GM18858 (cell line): ENCODE measurements at regions not wholly inside any gene's neighbourhood (a gene's known extent, or its start where the extent isn't known, plus 50 kb on each side); places are given as distances from the start of the nearest gene placed in this dataset.

Source experiments
- ATAC-seq: cut with Tn5 transposase; IDR thresholded peaks from one replicate; pipeline ENCODE4 v1.9.1; 2021; ENCODE audit not compliant: unreplicated experiment

- no peak for ATAC-seq
Measured at GRCh38 chr10:56905051-56905450, 544.0 kb upstream of the ZWINT start.

GRCh38 chr10:56902554-56902953 is 541.5 kb upstream of the ZWINT start:
- no peak for ATAC-seq

DNA sequence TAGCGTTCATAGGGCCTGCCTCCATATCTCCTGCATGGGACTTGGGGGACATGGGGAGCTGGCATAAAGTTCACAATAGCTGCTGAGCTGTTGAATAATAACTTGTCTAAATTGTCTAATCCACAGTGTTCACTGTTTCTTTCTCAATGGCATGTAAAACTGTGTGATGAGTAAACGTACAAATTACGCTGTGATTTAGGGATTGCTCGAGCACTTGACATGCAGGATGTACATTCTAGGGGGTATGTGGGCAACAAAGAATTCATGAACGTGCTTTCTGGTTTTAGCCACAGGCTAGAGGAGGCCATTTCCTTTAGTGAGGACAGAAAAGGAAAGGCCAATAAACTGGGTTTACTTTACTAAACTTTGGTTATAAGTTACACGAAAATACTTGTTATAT is 534.2 kb upstream of the ZWINT start:
- no peak for ATAC-seq

DNA sequence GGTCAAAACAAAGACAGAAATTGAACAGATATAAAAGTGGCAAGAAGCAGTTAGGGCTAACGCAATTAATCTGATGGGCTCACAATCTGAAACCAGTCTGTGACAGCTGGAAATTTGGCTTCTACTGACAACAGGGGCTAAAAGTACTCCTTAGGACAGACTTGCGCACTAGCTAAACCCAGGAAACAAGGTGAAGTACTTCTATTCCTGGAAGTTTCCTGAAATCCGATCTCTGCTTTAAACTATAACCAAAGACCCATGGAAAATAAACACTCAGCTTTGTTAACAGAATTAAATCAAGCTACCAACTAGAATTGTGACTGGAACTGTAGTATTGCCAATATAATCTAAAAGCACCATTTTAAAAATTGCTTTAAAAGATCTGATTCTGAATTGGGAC is 520.2 kb upstream of the ZWINT start:
- ATAC-seq: no peak

DNA sequence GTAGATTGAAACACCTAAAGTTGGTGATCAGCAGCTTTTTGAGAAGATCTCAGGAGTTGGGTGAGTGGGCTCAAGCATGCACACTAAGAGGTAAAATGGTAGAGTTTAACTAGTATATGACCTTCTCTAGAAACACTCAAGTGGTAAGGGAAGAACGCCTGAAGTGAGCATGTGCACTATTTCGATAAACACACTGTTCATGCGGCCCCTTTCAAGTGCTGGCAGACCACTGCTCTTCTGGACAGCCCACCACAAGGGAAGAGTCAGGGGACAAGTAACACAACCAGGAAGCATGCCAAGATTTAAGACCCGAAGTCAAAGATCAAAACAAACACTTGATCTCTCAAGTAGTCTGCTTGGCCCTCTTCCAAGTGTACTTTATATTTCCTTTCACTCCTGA is 519.5 kb upstream of the ZWINT start:
- ATAC-seq: no peak

DNA sequence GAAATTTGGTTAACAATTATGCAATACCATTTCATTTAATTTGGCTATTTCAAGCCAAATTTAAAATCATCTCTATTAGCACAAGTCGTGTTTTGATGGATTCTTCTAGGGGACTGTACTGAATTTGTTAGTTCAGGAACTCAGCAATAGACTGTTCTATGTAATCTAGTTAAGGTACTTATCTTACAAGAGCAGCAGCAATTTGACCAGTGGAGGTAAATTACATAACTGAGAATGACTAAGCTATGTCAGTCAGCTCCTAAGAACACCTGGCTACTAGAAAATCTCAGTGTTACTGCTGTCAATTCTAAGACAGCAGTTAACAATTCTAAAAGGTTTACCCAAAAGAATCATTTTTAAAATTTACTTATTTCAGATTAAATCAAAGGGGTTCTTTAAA is 513.9 kb upstream of the ZWINT start:
- ATAC-seq: no peak

DNA sequence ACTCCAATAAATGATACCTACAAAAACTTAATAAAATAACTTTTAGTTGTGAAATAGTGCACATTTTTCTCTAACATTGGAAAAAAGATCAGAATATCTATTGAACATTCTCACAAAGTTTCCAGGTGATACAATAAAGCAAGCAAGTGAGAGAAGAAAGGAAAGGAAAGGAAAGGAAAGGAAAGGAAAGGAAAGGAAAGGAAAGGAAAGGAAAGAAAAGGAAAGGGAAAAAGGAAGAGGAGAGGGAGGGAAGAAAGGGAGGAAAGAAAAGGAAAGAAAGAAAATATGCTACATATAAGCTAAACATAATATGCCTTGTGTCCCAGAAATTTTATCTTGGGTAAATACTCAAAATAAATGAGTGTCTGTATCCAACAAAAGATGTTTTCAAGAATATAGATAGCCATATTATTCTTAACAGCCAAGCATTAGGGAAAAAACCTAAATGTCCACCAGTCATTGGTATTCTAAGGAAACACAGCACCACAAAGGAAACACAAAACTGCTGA is 510.2 kb upstream of the ZWINT start:
- no peak for ATAC-seq

GRCh38 chr10:56867236-56867635 is 506.2 kb upstream of the ZWINT start:
- no peak for ATAC-seq

DNA sequence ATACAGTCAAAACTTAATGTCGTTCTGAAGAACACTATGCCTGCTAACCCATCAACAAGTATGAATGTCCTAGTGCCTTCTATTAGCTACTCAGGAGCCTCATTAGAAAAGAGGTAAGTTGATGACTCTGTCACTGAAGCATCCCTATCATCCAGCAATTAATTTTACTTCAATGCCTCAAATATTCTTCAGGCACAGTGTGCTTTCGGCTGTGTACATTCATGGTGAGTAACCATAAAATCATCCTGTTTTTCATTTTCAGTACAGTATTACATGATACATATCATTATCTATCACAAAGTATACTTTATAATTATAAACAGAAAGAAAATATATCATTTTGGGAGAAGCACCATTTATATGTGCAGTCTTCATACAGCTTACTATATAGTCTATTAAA is 495.5 kb upstream of the ZWINT start:
- ATAC-seq: no peak

DNA sequence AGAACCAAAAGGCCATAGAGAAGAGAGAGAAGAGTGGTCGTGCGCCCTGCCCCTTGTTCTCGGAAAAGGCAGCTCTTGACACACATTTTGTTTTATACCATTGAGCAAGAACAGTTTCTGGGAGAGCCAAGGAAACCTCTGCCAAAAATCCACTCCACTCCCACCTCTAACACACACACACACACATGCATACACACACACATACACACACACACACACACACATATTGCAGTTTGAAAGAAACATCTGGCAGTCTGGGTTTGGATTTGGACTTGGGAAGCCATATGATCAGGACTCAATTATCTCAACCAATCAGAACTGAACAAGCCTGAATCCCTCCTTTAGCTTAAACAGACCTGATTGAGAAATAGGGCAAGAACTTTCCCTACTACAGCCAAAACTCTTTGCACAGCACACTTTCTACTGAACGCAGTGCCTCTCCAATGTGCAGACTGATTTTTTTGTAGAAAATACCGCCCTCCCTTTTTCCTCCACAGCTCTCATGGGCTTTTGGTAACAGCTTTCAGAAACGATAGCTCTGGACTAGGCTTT is 484.0 kb upstream of the ZWINT start:
- no peak for ATAC-seq

DNA sequence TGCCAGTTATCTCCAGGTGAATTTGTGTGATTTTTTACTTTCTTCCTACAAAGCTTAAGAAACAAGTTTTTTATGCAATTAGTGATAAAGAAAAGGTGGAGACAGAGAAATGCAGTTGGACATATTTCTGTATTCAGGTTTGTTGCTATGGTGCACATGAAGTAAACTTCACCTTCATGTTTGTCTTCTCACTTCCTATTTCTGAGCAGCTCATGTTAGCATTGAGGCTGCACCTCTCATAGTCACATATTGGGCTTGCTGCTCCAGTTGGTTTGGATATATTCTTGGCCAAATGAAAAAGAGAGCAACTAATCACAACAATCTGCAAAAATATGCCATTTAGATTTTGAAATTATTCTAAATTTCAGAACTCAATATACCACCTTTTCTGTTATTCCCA is 475.6 kb upstream of the ZWINT start:
- ATAC-seq: no peak

DNA sequence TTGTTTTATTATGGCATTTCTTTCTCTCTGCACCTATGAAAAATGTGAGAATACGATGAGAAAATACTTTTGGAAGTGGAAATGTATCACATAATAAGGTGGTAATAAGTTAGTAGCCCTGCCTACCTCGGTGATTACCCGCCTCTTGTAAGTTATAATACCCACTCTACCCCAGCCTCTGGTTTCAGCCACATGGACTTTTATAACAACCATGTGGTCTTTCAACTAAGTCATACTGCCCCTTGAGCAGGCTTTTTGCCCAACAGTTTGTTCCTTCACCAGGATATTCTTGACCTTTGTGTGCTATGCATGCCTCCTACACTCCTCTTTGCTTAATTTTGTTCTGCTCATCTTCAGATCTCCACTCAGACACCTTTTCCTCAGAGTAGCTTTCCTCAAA is 470.6 kb upstream of the ZWINT start:
- no peak for ATAC-seq

DNA sequence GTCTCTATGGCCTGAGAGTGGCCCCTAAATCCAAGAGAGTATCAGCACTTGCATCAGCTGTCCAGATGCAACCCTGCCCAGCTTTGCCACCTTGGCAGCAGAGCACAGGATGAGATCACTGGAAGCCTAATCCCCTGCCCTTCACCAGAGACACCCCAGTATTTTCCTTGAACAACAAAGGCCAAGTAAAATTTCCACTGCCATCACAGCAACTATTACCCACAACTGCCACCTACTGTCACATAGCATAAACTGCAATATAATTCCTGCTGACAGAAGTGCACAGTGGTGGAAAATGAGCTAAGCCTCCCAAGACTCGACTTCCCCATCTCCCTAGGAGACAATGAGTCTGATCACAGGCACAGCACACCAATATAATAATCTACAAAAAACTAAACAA is 462.8 kb upstream of the ZWINT start:
- peak; percentile 75 for ATAC-seq

DNA sequence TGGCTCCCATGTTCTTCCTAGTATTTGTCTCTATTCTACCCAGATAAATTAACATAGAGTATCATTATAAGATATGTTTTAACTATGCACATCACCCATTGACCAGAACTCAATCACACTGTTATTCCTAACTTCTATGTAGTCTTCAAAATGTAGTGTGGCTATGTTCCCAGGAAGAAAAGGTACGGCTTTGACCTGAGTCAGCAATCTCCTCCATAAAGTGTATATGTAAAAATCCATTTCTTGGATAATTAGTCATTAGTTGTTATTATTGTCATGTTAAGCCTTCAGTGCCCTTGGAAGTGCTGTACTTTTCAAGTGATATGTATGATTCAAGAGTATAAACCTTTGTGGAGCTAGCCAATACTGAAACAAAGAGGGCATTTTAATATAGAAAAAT is 444.0 kb upstream of the ZWINT start:
- no peak for ATAC-seq

DNA sequence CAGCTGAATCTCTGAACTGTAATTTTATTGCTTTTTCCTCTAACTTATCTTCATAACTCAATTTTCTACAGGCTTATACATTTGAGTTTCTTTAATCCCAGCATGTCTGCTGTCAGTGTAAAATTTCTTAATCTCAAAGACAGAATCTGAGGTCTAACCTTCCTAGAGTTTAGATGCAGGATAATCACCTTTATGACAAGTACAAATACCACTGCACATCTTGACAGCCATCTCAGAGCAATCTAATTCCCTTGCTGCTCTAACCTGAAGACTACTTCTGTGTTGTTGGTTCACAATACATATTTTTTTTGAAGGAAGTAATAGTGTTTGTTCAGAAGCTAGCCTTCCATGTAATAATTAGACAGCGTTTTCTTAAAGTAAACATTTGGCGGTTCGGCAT is 424.2 kb upstream of the ZWINT start:
- no peak for ATAC-seq

DNA sequence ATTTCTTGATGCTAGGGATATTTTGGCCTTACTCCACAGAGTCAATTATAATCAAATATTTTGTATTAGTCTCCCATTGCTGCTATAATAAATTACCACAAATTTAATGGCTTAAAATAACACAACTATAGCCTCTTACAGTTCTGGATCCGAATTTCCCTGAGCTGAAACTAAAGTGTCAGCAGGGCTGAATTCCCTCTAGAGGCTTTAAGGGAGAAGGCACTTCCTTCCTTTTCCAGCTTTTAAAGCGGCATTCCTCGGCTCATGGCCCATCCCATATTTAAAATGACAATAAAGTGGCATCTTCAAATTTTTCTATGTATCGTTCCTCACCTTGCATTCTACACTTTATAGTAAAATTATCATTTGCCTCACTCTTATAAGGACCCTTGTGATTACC is 421.4 kb upstream of the ZWINT start:
- no peak for ATAC-seq

DNA sequence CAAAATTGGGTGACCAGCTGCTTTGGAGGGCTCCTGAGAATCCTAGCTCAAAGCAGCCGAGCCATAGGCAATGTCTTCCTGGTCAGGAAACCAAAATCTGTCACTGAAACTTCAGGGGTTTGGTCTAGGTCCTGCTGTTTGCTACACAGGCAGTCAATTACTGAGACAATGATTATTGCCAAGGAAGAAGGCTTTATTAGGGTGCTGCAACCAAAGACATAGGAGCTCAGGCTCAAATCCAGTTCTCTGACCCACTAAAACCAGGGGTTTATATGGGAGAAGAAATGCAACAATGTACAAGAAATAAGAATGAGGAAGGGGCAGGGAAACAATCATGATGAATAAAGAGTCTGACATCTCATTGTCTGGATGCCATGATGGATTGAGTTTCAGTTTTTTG is 410.3 kb upstream of the ZWINT start:
- ATAC-seq: no peak

- ATAC-seq: no peak
Measured at GRCh38 chr10:56763090-56763489, 402.0 kb upstream of the ZWINT start.

DNA sequence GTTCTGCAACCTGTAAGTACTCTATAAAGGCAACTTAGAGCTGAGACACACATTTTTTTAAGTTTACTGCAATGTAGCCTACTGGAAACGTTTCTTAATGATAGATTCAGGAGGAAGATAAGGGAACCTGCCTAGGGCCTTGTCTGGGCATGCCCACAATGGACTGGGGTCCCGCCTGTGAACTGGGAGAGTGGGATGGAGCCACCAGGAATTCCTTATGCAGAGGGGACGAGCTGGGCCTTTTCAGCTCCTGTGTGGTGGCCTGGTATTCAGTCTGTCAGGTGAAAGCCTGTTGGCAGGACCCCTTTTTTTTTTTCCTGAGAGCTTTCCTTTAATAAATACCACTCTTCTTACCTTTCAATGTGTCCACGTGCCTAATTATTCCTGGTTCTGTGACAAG is 384.4 kb upstream of the ZWINT start:
- no peak for ATAC-seq

DNA sequence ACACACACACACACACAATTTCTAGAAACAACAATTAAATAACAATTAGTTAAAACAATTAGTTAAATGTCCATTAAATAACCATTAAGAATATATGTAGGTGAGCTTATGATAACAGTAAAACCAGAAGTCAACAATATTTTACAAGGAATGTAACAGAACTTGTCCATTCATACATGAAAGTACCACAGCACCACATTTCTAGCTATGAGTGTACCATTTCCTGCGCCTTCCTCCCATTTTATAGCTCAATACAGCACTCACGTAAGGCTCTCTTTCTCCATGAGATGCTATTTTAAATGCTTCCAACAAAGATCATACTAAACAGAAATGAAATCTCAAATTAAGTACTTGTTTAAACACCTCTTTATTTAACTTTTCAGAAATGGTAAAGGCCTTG is 367.3 kb upstream of the ZWINT start:
- ATAC-seq: peak; percentile 49

- ATAC-seq: no peak
Measured at GRCh38 chr10:56722912-56723311, 361.9 kb upstream of the ZWINT start.

- ATAC-seq: no peak
Measured at GRCh38 chr10:56715262-56715661, 354.2 kb upstream of the ZWINT start.

DNA sequence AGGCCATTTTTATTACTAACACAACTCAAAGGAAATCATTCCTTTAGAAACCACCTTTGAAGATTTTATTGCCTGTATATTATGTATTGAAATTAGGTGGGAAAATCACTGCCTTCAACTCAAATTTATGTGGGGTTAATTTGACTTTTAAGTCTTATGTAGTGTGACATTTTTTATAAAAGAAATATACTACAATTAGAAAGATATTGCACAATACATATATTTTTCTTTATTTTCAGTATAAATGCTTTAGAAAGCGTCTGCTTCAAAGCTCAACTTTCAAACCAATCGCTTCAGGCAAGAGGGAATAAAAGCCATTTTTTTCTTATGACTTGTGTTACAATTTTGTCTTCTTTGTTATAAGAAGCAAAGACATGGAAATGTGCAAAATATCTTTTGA is 337.4 kb upstream of the ZWINT start:
- no peak for ATAC-seq

DNA sequence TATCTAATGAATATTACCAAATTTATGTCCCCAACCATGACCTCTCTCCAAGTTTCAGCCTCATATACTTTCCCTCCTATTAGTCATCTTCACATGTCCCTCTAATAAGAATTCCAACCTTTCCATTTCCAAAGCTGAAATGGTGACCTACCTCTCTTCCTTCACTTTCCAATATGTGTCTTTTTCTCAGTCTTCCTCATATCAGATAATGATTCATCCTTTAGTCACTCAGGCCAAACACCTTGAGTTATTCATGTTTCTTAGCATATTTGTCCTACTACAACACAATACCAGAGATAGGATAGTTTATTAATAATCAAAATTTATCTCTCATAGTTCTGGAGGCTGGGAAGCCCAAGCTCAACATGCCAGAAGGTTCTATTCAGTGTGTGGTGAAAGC is 318.5 kb upstream of the ZWINT start:
- ATAC-seq: no peak
